ENCODE measurements at regions not wholly inside any gene's neighbourhood (a gene's known extent, or its start where the extent isn't known, plus 50 kb on each side); places are given as distances from the start of the nearest gene placed in this dataset.

- TF ChIP-seq POLR2A (IDR thresholded peaks at IDR 0.05) = no peak
- TF ChIP-seq, protein P1, sequence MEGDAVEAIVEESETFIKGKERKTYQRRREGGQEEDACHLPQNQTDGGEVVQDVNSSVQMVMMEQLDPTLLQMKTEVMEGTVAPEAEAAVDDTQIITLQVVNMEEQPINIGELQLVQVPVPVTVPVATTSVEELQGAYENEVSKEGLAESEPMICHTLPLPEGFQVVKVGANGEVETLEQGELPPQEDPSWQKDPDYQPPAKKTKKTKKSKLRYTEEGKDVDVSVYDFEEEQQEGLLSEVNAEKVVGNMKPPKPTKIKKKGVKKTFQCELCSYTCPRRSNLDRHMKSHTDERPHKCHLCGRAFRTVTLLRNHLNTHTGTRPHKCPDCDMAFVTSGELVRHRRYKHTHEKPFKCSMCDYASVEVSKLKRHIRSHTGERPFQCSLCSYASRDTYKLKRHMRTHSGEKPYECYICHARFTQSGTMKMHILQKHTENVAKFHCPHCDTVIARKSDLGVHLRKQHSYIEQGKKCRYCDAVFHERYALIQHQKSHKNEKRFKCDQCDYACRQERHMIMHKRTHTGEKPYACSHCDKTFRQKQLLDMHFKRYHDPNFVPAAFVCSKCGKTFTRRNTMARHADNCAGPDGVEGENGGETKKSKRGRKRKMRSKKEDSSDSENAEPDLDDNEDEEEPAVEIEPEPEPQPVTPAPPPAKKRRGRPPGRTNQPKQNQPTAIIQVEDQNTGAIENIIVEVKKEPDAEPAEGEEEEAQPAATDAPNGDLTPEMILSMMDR (IDR thresholded peaks at IDR 0.05) = no peak
- DNase-seq (ENCODE audit: low spot score in 2 of 2) = no peak
- WGBS, 2 donors = 70 to 75% methylated on average over 11 of the region's 11 CpGs
- intact Hi-C loops (cut with DNase I; ENCODE audit: low total_unique reads) = no loop called here
- H3K4me3 ChIP-seq (ENCODE audit: low read depth, poor library complexity, severe bottlenecking) = no peak overlapping the region
Measured at GRCh38 chr10:29794776-29795611, 160.2 kb upstream of the SVIL start.

- TF ChIP-seq, protein P1 (IDR thresholded peaks at IDR 0.05) = no peak
- TF ChIP-seq POLR2A (IDR thresholded peaks at IDR 0.05) = no peak
- no peak for DNase-seq (ENCODE audit: low spot score in 2 of 2)
- intact Hi-C loops (cut with DNase I; ENCODE audit: low total_unique reads) = no loop called here
- H3K4me3 ChIP-seq (ENCODE audit: low read depth, poor library complexity, severe bottlenecking) = no peak overlapping the region
- whole genome bisulfite sequencing, 2 donors = 60 to 87% methylated on average over 3 of the region's 3 CpGs
Measured at GRCh38 chr10:29791773-29792172, 157.0 kb upstream of the SVIL start.

DNA sequence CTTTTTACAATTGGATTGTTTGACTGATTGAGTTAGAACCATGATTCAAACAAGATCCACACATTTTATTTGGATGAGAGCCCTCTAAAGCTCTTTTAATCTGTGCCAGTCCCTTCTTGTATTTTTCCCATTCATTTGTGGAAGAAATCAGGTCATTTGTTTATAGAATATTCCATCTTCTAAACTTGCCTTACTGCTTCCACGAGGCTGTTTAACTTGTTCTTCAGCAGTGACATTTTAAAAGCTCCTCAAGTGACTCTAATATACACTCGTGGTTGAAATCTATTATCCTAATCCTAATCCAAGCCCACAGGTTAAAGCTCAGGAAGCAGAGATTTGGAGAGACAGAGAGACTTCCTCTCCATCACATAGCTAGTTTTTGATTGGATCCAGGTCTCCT is 155.4 kb upstream of the SVIL start:
- WGBS, 2 donors = 12 to 19% methylated on average over 2 of the region's 2 CpGs
- TF ChIP-seq, protein P1 (IDR thresholded peaks at IDR 0.05) = no peak
- no peak for TF ChIP-seq POLR2A (IDR thresholded peaks at IDR 0.05)
- DNase-seq (ENCODE audit: low spot score in 2 of 2) = no peak
- H3K4me3 ChIP-seq (ENCODE audit: low read depth, poor library complexity, severe bottlenecking) = no peak overlapping the region
- intact Hi-C loops (cut with DNase I; ENCODE audit: low total_unique reads) = no loop called here

DNA sequence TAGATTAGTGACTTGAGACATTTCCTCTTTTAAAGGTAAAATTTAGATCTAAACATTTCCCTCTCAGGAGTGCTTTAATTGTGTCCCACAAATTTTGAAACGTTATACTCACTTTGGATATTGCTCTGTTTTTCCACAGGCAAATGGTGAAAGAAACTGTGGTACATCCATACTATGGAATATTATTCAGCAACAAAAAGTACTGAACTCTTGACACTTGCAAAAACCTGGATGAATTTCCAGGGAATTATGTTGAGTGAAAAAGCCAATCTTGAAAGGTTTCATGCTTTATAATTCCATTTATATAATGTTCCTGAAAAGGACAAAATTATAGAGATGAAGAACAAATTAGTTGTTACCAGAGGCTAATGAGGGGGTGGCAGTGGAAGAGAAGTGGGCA is 153.3 kb upstream of the SVIL start:
- no peak for TF ChIP-seq POLR2A (IDR thresholded peaks at IDR 0.05)
- TF ChIP-seq, protein P1 (IDR thresholded peaks at IDR 0.05) = no peak
- intact Hi-C loops (cut with DNase I; ENCODE audit: low total_unique reads) = no loop called here
- no peak overlapping the region for H3K4me3 ChIP-seq (ENCODE audit: low read depth, poor library complexity, severe bottlenecking)
- DNase-seq (ENCODE audit: low spot score in 2 of 2) = no peak
- 78 to 83% methylated on average over 1 of the region's 1 CpG for WGBS, 2 donors

DNA sequence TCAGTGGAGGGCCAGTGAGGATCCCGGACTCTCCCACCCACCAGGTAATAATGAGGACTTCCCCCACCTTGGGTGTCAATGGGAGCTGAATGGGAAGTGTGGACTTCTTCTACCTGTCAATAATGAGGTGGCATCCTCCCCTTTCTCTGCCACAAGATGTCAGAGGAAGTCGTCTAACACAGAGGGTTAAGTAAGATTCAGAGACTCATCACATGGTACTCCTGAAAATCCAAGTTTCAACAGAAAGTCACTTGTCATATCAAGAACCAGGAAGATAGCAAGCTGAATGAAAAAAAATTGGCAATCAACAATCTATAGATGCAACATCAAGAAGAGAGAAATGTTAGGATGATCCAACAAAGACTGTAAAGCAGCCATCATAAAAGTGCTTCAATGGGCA is 150.9 kb upstream of the SVIL start:
- 68 to 98% methylated on average over 2 of the region's 2 CpGs for WGBS, 2 donors
- no peak overlapping the region for H3K4me3 ChIP-seq (ENCODE audit: low read depth, poor library complexity, severe bottlenecking)
- TF ChIP-seq POLR2A (IDR thresholded peaks at IDR 0.05) = no peak
- TF ChIP-seq, protein P1 (IDR thresholded peaks at IDR 0.05) = no peak
- no peak for DNase-seq (ENCODE audit: low spot score in 2 of 2)
- intact Hi-C loops (cut with DNase I; ENCODE audit: low total_unique reads) = no loop called here

All from lower leg skin (tissue), 4 donors.